ENCODE measurements at regions not wholly inside any gene's neighbourhood (a gene's known extent, or its start where the extent isn't known, plus 50 kb on each side); places are given as distances from the start of the nearest gene placed in this dataset.

- TF ChIP-seq CHD7 (IDR thresholded peaks at IDR 0.05; ENCODE audit: insufficient replicate concordance, low read length) (no peak), HDAC6 (IDR thresholded peaks at IDR 0.05; ENCODE audit: low read depth, low read length) (no peak), HDAC2 (IDR thresholded peaks at IDR 0.05; ENCODE audit: borderline replicate concordance in 1 of 2, low read depth in 2 of 2, low read length in 2 of 2) (no peak), SAP30 (IDR thresholded peaks at IDR 0.05; ENCODE audit: insufficient read depth, insufficient replicate concordance, low read length) (no peak), TAF7 (optimal IDR thresholded peaks at IDR 0.05; ENCODE audit: borderline replicate concordance, low read depth, low read length) (no peak)
Measured at GRCh38 chr6:69622924-69623323, 173.9 kb downstream of the LMBRD1 start (continued).
